IPS-NIHi7 (cell line): ENCODE measurements at regions not wholly inside any gene's neighbourhood (a gene's known extent, or its start where the extent isn't known, plus 50 kb on each side); places are given as distances from the start of the nearest gene placed in this dataset.
"Not testable (repeated sequence)": the region's sequence is repeated elsewhere in the genome, so short reads cannot be mapped to it uniquely, and the experiment has no call there.

Experiments
- DNase-seq: peaks from one replicate; pipeline ENCODE4 v3.0.0; 2012; ENCODE audit warnings: mixed read lengths; ENCODE audit errors: extremely low spot score

DNA sequence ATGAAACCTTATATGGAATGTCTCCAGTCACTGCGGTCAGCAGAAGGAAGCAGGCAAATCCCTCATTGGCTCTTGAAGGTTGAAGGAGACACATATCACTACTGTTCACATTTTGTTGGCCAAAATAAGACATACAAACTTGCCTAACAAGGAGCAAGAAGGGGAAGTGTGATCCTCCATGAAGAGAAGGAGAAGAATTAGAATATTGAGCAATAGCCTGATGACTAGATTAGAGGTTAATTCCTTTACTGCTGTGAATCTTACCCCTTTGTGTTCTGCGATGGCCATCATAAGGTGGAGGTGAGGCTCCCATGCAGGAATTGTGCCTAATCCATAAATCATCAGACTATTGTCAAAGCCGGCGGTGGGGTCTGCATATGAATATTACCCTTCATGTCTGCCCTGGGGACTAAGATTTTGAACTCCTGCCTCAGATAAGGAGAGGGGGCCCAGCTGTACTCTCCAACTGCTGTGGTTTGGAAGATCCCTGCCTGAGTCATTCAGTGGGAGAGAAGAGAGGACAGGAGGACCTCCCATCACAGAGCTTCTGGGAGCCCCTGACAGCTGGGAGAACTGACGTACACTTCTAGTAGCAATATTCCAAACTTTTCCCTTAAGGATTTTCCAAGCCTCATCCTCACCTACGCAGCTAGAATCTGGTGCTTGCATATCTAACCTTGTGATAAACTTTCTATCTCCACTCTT lies 398.5 kb downstream of the REEP3 start:
- DNase-seq: no peak

DNA sequence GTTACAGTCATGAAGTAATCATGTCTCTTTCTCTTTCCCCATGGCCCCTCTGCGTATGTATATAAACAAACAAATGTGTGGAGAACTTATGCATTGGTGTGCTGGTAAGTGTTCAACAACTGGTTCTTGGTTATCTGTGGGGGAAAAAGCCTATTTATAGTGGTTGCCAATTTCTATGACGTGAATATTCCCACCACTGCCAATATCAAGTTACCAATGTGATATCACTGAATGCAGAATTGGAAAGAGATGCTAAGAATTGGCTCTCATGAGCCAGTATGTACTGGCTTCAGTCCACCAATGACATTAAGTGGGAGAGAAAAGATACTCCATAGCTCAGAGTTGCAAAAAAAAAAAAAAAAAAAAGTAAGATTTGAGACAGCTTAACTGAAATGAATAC lies 399.7 kb downstream of the REEP3 start:
- DNase-seq: no peak

DNA sequence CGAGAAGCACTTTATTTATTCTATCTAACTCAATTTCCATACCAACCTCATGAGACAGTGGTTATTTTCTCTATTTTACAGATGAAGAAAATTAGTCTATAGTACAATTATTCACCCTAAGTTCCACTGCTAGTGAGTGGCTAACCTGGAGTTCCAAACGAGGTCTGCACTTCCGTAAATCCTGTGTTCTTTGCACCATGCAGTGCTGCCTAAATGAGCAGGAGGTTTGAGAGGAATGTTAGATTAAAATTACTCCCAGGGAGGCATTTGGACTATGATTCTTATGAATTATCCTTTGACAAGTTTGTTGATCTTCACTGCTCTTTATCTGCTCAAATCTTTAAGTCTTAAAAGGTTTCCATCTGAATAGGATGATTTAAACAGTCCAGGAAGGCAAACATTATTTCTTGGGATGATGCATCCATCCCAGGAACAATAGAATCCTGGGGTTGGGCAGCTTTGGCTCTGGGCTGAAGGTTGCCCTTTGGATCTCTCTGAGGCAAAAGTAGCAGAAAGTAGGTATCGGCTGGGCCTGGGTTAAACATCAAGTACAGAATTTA lies 400.8 kb downstream of the REEP3 start:
- no peak for DNase-seq

- DNase-seq: no peak
Measured at GRCh38 chr10:63922468-63923284, 401.5 kb downstream of the REEP3 start.

DNA sequence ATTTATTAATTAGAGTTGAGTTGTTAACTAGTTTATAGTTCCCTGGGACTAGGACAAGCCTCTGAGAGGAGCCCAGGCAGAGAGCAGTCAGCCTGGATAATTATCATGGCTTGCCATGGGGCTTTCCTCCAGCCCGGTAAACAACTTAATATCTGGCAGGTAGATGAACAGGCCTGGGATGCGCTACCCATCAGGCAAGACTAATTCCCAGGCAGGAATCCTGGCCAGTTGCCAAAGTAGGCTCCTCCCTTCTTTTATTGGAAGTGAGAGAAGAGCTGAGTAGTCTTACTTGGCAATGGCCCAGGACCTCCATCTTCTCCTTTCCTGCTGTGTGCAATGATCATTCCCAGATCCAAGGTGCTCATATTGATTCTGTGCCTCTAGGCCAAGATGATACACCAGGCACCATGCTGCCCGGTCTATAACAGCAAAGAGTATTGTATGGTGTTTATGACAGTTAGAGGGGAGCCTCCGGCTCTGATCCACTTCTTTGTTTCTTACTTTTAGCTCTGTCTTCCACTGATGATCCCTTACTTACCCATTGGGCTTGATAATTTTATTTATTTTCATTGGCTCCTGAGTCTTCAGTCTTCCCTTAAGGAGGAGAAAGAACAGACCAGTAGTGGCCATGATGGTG lies 408.7 kb downstream of the REEP3 start:
- DNase-seq: no peak

DNA sequence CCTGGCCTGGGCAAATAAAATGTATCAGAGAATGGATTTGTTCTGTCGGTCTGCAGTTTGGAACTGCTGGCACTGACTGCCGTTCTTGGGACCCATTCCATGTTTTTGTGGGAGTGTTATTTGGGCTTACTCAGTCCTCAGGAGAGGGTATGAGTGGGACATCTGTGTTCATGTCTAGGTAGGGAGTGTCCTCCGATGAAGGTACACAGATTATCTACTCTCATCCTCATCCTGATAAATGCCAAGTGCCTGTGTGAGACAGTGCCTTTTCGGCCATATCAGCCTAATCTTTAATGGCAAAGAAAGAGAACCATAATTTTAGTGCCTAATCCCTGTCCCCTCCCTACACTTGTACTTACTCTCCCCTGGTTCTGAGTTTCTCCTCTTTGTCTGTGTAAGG lies 409.4 kb downstream of the REEP3 start:
- DNase-seq: no peak

DNA sequence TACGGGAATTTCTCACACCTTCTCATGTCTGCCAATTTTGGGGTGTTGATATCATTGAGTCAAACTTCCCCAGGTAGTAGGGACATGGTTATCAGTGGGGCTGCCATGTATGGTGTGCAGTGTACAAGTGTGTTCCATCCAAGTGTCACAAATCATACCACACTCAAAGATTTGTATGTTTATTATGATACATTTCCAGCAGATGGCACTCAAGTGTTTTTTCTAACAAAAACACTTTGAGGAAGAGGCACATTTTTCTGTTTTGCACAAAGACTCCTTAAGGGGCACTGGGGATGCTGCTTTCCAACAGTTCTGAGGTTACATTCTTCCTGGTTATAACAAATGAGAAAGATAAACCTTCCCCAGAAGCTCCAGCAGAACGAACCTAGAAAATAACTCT lies 414.5 kb downstream of the REEP3 start:
- no peak for DNase-seq

DNA sequence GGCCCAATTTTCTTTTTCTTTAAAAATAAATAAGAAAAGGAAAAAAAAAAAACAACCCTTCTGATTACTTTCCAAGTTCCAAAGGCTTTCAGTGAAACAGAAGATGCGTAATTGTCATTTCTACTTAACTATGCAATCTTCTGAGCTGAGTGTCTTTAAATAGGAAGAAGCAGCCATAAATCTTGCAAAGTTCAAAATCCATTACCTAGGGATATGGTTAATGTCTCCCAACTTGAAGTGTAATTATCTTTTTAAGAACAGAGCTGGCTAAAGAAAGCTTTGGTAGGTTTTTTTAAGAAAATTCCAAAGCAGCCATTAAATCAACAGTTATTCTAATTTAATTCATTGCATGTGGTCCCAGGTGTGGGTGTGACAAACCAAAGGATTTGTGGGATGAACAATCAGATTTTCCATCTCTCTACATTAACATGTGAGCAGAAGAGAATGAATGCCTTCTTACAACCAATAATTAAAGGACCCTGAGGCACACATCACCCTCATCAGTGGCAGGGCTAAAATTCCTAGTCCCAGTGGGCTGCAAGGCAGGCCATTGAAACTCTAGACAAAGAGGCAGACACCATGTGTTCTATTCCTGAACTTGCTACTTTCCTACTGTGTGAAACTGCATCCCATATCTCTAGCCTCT lies 419.2 kb downstream of the REEP3 start:
- DNase-seq: no peak

DNA sequence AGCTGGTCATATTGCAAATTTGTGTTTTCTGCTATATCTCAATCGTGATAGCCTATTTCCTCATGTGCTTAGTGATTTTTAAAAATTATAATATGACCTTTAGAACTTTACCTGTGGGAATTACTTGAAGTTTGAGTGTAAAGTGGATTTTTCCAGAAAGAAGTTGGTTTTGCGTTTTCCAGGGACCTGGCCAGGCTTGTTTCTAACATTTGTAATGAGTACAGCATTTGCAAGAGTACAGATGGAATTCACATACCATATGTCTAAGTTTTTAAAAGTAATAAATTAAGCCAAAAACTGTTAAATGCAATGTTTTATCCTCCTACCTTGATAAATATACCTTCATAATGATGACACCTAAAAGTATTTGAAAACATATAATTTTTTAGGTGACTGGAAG lies 443.2 kb downstream of the REEP3 start:
- no peak for DNase-seq

DNA sequence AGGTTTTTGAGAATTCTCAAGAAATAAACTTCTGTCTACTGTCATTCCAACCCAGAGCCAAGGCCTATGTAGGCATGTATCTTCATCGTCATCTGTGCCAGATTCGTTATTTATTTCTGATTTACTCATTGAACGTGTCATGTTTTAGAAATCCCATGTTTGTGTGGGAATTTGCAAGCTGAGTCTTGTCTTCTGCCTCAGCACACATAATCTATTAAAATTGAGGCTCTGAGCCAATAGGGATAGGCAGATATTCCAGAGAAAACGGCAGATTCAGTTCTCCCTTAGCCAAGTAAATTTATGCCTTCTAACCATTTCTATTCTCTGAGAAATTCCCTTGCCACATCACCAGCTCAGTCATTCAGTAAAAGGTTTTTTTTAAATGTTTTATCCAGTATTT lies 444.6 kb downstream of the REEP3 start:
- DNase-seq: no peak

DNA sequence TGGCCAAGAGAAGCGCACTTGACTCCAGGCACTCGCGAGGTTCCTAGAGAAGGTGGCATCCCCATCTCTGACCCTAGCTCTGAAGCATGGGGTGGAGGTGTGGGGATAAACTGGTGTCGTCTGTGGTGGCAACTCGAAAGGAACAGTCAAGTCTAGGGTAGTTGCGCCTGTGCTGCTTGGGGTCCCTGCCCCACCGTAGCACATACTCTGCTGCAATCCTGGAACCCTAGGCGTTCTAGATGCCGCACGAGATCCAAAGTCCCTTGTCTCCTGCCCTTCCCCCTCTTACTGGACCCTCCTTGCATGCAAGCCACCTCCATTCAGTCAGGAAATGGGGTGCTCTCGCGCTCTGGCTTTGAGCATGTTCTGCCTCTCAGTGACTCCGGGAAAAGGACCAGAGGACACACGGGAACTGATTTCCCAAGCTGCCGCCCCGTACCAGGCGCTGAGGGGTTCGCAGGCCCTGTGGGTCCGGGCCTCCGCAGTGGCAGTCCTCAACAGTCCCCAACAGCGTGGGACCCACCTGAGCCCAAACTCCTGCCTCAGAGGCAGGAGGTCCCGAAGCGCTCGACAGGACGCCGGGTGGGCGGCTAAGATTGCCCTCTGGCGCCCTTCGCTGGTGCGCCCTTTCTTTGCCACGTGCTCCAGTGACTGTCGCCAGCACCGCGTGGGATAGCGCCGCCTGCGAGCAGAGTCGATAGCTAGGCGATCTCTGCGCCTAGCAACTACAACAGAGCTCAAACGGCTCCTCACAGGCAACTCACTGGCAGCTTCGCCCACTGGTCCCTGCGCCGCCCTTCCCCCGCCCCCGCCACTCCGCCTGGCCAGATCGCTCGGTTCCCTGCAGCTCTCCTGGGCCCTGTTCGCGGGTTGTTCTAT lies 452.0 kb downstream of the REEP3 start:
- peak; percentile 16 for DNase-seq

GRCh38 chr10:63976538-63976937 lies 455.3 kb downstream of the REEP3 start:
- DNase-seq: peak; percentile 76

DNA sequence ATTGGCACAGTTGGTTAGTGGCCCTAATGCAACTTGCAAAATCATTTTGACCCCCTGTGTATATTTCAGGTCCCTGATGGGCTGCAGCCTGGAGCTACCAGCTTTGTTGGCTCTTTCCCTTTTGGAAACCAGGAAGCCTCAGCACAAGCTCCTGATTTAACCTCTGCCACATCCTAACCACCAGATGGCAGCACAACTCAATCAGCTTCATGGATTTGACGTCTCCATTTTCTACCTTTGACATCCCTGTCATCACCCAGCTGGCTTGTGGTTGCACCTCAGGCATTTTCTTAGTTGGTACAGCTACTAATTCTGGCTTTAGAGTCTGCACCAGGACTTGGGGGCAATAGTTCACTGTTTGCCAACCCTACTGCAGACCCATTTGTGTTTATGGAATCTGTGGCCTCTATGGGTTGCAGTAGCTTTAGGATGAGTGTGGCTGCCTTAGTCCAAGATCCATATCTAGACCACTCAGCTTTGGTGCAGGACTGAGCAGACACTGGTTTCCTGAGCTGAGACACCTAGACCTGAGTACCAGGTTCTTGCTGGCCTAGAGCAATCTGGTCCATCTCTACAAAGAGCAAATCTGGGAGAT lies 456.2 kb downstream of the REEP3 start:
- DNase-seq: peak; percentile 85

- not testable (repeated sequence) for DNase-seq
Measured at GRCh38 chr10:63980870-63981269, 459.7 kb downstream of the REEP3 start.

DNA sequence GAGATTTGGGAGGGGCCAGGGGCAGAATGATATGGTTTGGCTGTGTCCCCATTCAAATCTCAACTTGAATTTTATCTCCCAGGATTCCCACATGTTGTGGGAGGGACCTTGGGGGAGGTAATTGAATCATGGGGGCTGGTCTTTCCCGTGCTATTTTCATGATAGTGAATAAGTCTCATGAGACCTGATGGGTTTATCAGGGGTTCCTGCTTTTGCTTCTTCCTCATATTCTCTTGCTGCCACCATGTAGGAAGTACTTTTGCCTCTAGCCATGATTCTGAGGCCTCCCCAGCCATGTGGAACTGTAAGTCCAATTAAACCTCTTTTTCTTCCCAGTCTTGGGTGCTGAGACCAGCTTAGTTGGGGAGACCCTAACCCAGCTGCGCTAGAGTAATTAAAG lies 462.9 kb downstream of the REEP3 start:
- not testable (repeated sequence) for DNase-seq

GRCh38 chr10:63986536-63986935 lies 465.3 kb downstream of the REEP3 start:
- no peak for DNase-seq

- DNase-seq: no peak
Measured at GRCh38 chr10:63987212-63987611, 466.0 kb downstream of the REEP3 start.

- DNase-seq: no peak
Measured at GRCh38 chr10:63994371-63994770, 473.2 kb downstream of the REEP3 start.

GRCh38 chr10:64007157-64007556 lies 486.0 kb downstream of the REEP3 start:
- DNase-seq: no peak

- DNase-seq: no peak
Measured at GRCh38 chr10:64010711-64011110, 489.5 kb downstream of the REEP3 start.
